Brain microvascular endothelial cell (primary cell): ENCODE measurements at regions not wholly inside any gene's neighbourhood (a gene's known extent, or its start where the extent isn't known, plus 50 kb on each side); places are given as distances from the start of the nearest gene placed in this dataset.

Experiments used
- DNase-seq: peaks from one replicate; pipeline ENCODE4 v3.0.0-alpha.2; 2020
- H3K27ac ChIP-seq: fragments of 250-450 bp; sonication (Bioruptor Pico); 2 replicates; pipeline ENCODE4 v1.5.1; 2020; ENCODE audit warnings: mild to moderate bottlenecking, moderate library complexity
- H3K27me3 ChIP-seq: fragments of 250-450 bp; sonication (Bioruptor Pico); replicated peaks from 2 replicates; pipeline ENCODE4 v1.5.1; 2020; ENCODE audit warnings: mild to moderate bottlenecking
- H3K36me3 ChIP-seq: fragments of 250-450 bp; sonication (Bioruptor Pico); replicated peaks from 2 replicates; pipeline ENCODE4 v1.5.1; 2020; ENCODE audit warnings: mild to moderate bottlenecking
- H3K4me3 ChIP-seq: 2 replicates; pipeline ENCODE4 v1.5.1; 2011; ENCODE audit warnings: low read depth, mild to moderate bottlenecking, control low read depth, low read length, moderate library complexity
- in situ Hi-C: cut with HindIII; loops from 2 replicates; pipeline ENCODE4 v1.10.0; 2017; ENCODE audit warnings: low sequenced_read_pairs, low pct_ligation_motif_present
- TF ChIP-seq, protein P1 (sequence below): IDR thresholded peaks from 2 replicates; pipeline ENCODE4 v1.5.1; 2011; ENCODE audit warnings: low read depth, mild to moderate bottlenecking, moderate library complexity, low read length, control low read depth, inconsistent platforms; ENCODE audit errors: missing control alignments

DNA sequence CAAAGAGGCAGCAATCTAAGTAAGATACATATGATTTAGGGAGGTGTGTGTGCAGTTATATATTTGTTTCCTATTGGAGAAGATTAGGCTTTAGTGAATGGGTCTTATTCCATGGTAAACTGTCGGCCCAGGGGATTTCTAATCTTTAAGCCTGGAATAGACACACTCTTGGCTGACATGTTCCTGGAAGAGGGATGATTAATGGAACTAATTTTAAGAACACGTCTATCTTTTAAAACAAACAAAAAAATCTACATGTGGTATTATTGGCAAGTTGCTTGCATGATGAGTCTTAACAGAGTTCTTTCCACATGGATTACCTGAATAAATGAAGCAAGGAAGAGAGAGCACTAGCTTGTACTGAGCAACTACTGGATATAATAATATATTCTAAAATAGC, 114.2 kb upstream of the NT5C1B start:
- TF ChIP-seq, protein P1, sequence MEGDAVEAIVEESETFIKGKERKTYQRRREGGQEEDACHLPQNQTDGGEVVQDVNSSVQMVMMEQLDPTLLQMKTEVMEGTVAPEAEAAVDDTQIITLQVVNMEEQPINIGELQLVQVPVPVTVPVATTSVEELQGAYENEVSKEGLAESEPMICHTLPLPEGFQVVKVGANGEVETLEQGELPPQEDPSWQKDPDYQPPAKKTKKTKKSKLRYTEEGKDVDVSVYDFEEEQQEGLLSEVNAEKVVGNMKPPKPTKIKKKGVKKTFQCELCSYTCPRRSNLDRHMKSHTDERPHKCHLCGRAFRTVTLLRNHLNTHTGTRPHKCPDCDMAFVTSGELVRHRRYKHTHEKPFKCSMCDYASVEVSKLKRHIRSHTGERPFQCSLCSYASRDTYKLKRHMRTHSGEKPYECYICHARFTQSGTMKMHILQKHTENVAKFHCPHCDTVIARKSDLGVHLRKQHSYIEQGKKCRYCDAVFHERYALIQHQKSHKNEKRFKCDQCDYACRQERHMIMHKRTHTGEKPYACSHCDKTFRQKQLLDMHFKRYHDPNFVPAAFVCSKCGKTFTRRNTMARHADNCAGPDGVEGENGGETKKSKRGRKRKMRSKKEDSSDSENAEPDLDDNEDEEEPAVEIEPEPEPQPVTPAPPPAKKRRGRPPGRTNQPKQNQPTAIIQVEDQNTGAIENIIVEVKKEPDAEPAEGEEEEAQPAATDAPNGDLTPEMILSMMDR: no peak
- Histone ChIP-seq H3K27me3 (no peaks in the 10 kb centered on the region), H3K4me3 (no peak overlapping the region), H3K27ac (no peak overlapping the region), H3K36me3 (no peaks in the 10 kb centered on the region)
- in situ Hi-C loops: no loop called here
- no peak for DNase-seq

DNA sequence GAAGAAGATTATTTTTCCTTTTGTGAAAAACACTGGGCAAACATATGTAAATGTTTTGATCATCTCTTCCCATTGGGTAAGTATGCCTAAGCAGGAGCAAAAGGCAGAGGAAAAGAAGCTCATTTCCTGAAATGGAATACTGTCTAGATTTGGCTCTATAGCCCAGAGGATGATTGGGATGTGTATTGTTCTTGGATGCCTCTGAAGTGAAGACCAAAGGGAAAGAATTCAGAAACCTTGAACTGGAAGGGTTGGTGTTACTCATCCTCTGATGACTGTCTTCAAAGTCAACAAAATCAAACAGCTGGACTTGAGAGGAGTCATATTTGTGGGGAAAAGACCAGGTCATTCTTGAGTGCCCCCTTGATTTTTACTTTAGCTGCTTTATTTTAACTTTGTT, 112.6 kb upstream of the NT5C1B start:
- H3K27me3 ChIP-seq: no peaks in the 10 kb centered on the region
- in situ Hi-C loops: no loop called here
- H3K27ac ChIP-seq: peak overlapping the region; percentile 31
- H3K36me3 ChIP-seq: no peaks in the 10 kb centered on the region
- TF ChIP-seq, protein P1: no peak
- H3K4me3 ChIP-seq: no peak overlapping the region
- peak; percentile 68 for DNase-seq

- TF ChIP-seq, protein P1: no peak
- DNase-seq: no peak
- H3K4me3 ChIP-seq: no peak overlapping the region
- no peaks in the 10 kb centered on the region for H3K36me3 ChIP-seq
- H3K27ac ChIP-seq: peak overlapping the region; percentile 31
- H3K27me3 ChIP-seq: no peaks in the 10 kb centered on the region
- in situ Hi-C loops: no loop called here
These were observed 112.2 kb upstream of the NT5C1B start for GRCh38 chr2:18701546-18701945.

DNA sequence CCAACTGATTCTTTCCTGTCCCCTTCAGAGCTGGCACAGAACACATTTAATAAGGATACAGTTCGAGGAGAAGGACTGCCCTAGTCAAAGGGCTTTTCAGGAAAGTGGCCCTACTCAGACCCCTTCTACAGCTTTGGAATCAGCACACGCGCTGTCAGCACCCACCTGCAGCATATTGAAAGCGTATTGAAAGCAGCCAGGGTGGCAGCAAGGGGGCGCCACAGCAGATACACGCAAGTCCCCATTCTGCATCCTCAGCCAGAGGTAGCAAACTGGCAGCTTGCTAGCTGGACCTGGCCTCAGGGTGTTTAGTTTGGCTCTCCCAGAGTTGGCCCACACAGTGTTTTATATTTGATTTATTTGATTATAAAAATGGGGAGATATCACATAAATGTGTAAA, 101.0 kb upstream of the NT5C1B start:
- Histone ChIP-seq H3K36me3 (no peaks in the 10 kb centered on the region), H3K27me3 (no peaks in the 10 kb centered on the region), H3K4me3 (no peak overlapping the region), H3K27ac (no peak overlapping the region)
- DNase-seq: no peak
- TF ChIP-seq, protein P1: peak; percentile 52
- in situ Hi-C loops: no loop called here

- Histone ChIP-seq H3K27ac (no peak overlapping the region), H3K36me3 (no peaks in the 10 kb centered on the region), H3K27me3 (no peaks in the 10 kb centered on the region), H3K4me3 (no peak overlapping the region)
- TF ChIP-seq, protein P1: no peak
- DNase-seq: no peak
- in situ Hi-C loops: no loop called here
These were observed 95.1 kb upstream of the NT5C1B start for GRCh38 chr2:18684206-18685038.

- H3K27me3 ChIP-seq: no peaks in the 10 kb centered on the region
- H3K4me3 ChIP-seq: no peak overlapping the region
- TF ChIP-seq, protein P1: no peak
- H3K36me3 ChIP-seq: no peaks in the 10 kb centered on the region
- no peak for DNase-seq
- H3K27ac ChIP-seq: no peak overlapping the region
- in situ Hi-C loops: no loop called here
These were observed 93.3 kb upstream of the NT5C1B start for GRCh38 chr2:18682681-18683080.
